C1 segment of cervical spinal cord (tissue), 14 donors: ENCODE measurements at regions not wholly inside any gene's neighbourhood (a gene's known extent, or its start where the extent isn't known, plus 50 kb on each side); places are given as distances from the start of the nearest gene placed in this dataset.
A peak's percentile ranks its signal among the peaks of the same experiment; 100 is the strongest.
"Not testable (repeated sequence)": the region's sequence is repeated elsewhere in the genome, so short reads cannot be mapped to it uniquely, and the experiment has no call there.

Experiments
- DNase-seq, 14 donors: peaks; one replicate each; lab custom pipeline; 2025; lab: John Stamatoyannopoulos, UW

DNA sequence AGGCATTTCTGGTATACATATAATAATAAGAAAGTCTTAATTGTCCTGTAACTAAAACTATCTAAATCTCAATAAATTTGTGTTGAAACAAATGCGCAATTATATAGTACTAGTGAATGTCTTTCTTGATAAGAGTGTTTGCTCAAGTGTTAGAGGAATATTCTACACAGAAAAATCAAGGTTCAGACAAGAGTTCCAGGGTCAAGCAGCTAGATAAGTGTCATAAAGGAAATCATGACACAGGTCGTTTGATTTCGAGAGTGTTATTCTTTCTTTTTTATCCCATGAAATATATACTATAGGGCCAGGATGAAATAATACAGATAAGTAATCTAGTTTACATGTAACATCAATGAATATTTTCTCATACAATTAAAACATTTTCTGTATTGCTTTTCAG lies 366.1 kb downstream of the UTRN start:
- no peak for DNase-seq

- DNase-seq = no peak
These were observed 367.3 kb downstream of the UTRN start for GRCh38 chr6:144652292-144652891.

GRCh38 chr6:144653885-144654505 lies 368.9 kb downstream of the UTRN start:
- no peak for DNase-seq

DNA sequence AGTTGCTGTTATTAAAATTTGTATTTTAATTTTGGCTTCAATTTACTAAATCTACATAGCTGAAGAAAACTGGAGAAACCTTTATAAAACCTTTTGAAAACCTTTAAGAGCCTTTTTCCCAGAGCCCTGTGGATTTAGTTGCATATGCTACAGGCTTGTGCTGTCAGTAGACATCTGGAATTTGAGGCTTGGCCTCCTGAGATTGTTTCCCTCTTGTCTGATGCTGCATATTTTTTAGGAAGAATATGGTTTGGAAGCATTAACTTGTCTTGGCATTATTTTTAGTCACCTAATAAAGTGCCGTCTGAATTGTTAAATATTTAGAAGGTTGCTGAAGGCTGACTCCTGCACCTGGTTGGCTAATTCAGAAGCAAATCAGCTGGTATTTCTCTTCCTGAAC lies 369.4 kb downstream of the UTRN start:
- DNase-seq = no peak

DNA sequence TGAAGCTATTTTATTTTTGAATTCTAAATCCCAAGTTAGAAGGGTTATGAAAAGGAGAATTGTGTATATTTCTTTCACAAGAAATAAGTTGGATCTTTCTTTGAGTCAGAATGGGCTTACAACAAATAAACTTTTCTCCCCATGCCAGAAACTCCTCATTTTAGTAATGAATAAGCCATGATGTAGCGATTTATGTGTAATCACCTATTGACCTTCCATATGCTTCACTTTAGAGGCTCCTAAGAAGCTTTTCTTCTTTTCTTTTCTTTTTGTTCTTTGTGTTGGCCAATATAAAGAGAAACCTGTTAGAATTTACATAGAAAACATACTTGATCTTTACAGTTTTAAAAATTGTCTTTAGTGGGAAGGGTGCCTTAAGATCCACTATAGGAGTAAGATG lies 370.2 kb downstream of the UTRN start:
- DNase-seq = no peak

DNA sequence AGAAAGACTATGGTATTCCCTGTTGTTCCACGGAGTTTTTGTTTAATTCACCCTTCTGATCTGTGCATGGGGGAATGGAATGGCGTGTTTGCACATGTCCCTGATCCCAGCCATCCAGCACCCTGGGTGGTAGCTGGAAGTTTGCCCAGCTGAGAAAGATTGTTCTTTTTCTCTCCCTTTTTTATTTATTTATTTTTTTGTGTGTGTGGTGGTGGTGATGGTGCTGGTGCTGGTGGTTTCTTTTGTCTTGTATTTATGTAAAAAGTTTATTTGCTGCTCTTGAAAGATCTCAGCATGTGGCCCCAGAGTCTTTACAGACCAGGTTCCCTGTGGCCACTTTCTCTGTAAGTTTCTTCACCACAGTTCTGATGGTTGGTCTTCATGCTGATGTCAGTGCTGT lies 372.6 kb downstream of the UTRN start:
- no peak for DNase-seq

DNA sequence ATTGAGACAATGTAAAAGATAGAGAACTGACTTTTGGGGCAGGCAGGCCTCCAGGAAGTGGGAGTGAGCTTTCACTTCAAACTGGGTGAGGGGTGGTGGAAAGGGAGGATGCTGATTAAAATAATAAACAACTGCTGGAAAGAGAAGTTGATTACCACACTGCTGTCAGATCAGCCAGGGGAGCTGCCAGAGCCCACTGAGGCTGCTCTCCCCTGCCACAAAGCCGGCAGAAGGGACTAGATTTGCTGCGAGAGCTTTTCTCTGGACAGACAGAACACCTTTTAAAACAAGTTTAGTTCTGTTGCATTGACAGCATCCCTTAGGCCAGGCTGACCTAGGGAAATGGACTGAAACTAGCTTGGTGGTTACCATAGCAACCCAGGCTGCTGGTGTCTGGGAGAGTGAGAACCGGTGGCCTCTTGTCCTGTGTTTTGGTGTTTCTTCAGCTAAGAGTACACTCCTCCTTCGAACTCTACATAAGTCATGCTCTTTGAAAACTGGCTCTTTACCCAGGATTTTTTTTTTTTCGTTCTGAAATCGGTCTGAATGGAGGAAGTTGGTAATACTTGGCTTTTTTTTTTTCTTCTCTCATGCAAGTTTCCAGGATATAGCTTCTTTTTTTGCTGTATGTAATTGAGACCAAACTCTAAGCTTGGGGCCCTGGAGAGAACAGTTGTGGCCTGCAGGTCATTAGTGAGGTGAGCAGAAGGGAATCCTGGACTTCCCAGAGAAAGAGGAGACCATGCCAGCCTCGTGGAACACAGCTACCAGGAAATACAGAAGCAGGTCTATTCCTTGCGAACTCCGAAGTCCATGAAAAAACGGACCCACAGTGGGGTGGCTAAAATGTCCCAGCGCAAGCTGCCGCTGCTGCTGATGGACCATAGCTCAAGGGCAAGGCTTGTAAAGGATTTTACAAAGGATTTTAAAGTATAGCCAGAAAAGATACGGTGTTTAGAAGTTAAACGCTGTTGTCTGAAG lies 374.4 kb downstream of the UTRN start:
- DNase-seq = peak in 3 of 14 donors; percentile 9 to 23 (median 17)

DNA sequence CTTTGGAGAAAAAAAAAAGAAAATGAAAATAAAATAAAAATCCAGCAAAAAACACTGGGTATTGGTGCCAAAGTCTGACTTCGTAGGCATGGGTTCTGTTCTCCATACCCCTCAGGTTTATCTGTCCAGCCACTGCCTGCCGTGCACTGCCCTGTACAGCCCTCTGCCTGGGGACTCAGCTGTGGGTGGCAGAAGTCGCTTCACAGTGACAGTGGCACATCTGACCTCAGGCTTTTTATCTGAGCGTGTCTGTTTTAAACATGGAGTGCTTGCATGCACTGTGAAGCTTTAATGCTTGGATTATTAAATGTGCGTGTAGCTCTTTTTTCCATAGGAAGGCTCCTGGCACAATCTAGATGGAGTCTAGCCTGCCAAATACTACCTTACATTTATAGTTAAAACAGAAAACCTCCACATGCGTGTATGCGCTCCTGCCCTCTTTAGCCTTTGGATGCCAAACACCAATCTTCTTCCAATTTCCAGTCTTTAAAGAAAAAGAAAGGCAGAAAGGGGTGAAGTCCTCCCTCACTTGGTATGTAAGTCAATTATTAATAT lies 375.5 kb downstream of the UTRN start:
- no peak for DNase-seq

DNA sequence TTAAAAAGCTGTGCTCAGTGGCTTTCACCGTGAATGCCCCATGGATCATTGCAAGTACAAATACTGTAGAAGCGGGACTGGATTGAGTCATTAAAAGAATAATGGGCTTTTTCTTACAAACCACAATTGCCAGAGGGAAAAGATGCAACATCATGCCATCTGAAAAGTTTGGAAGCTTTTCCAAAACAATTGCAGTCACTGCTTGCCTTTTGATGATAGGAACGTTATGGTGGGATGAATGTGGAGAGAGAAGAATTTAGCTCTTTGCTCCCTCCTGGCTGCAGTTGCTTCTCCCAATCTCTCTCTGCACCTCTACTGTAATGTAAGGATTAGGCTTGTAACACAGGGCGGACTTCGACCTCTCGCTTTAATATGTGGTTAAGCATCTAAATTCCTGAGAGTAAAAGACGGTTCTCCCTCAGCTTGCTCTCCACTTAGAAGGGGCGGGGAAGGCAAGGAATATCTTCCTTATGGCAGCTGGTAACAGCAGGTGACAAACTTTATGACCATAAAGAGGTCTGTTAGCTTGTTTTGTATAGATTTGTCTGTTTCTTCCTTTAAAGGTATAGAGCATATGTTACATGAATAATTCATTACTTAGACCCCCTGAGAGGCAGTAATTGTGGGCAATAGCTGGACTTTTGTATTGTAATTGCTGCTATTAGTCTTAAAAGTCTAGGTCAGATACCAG lies 376.1 kb downstream of the UTRN start:
- no peak for DNase-seq

DNA sequence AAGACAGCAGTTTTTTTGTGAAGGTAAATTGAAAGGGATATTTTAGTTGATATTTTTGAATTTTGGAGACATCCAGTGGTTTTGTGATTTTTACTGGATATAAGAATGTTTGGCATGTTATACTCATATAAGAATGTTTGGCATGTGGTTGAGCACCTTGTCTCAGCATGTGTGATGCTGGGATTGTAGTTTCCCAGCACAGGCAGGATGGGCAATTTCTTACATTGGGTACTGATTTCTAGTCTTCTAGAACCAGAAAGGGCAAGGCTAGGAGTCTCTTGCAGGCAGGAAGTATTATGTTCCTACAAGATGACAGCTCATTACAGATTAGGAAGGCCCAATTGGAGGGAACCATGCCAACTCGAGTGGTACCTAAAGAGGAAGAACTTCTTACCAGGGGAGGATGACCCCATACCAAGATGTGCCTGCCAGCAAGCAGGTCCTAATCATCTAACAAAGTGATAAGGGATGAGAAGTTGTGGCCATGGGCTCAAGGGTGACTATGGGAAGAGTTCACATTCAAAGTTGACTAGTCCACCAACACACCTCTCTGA lies 377.8 kb downstream of the UTRN start:
- DNase-seq = no peak

DNA sequence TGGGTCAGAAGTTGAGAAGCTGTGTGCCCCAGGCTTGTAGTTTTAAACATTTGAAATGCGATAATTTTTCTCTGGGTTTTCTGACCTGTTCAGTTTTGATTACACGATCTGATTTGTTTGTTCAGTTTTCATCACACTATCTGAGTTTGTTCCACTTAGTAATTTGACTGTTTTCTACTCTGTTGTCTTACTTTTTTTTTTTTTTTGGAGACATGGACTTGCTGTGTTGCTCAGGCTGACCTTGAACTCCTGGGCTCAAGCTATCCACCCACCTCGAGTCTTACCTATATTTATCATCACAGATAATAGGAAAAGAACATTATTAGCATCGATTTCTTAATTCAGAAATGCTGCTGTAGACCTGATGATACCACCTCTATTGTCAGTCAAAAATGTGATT lies 379.1 kb downstream of the UTRN start:
- no peak for DNase-seq

DNA sequence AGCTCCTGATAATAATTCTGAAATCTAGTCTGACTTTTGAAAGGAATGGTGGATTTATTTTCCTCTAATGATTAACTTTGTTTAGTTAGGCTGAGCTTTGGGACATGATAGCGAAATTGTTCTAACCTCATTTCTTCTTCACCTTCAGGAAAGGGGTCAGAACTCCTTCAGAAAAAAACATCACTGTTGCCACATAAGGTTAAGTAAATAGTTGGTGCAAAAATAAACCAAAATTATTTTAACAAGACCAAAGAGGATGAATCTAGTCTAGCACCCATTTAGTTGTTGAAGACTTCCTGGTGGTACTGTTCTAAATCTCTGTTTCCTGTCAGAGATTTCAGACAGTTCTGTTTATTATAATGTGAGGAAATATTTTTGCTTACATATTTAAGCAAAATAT lies 379.8 kb downstream of the UTRN start:
- no peak for DNase-seq

DNA sequence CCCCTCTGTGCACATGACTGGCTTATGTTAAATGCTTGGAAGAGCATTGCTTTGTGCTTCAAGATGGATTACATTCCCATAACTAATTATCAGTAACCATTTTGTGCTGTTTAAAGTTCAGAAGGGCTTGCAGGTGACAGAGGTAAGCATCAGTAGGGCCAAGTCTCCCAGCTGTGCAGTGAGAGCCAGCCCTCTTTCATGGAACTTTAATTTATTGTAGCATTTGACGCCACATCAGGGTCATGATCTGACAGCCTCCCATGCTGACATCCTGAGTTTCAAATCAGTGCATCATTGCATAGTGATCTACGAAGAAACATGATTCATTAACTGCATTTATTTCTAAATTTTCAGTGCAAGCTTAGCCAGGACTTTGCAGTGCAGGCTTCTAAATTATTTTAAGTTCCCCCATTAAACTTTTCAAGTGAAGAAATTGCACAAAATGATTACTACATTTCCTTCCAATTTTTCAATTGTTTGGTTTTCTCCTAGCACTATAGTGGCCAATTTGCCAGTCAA lies 380.9 kb downstream of the UTRN start:
- DNase-seq = no peak

GRCh38 chr6:144666781-144667180 lies 381.6 kb downstream of the UTRN start:
- no peak for DNase-seq

- no peak for DNase-seq
These were observed 382.7 kb downstream of the UTRN start for GRCh38 chr6:144667532-144668503.

DNA sequence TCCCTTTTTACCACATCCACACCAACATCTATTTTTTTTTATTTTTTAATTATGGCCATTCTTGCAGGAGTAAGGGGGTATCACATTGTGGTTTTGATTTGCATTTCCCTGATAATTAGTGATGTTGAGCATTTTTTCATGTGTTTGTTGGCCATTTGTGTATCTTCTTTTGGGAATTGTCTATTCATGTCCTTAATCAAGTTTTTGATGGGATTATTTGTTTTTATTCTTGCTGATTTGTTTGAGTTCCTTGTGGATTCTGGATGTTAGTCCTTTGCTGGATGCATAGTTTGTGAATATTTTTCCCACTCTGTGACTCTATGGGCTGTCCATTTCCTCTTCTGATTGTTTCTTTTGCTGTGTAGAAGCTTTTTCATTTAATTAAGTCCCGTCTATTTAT lies 385.1 kb downstream of the UTRN start:
- not testable (repeated sequence) for DNase-seq

DNA sequence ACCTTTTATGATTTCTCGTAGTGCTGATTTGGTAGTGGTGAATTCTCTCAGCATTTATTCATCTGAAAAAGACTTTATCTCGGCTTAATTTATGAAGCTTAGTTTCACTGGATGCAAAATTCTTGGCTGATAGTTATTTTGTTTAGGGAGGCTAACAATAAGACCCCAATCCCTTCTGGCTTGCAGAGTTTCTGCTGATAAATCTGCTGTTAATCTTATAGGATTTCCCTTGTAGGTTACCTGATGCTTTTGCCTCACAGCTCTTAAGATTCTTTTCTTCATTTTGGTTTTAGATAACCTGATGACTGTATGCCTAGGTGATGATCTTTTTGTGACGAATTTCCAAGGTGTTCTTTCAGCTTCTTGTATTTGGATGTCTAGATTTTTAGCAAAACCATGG lies 388.7 kb downstream of the UTRN start:
- no peak for DNase-seq

DNA sequence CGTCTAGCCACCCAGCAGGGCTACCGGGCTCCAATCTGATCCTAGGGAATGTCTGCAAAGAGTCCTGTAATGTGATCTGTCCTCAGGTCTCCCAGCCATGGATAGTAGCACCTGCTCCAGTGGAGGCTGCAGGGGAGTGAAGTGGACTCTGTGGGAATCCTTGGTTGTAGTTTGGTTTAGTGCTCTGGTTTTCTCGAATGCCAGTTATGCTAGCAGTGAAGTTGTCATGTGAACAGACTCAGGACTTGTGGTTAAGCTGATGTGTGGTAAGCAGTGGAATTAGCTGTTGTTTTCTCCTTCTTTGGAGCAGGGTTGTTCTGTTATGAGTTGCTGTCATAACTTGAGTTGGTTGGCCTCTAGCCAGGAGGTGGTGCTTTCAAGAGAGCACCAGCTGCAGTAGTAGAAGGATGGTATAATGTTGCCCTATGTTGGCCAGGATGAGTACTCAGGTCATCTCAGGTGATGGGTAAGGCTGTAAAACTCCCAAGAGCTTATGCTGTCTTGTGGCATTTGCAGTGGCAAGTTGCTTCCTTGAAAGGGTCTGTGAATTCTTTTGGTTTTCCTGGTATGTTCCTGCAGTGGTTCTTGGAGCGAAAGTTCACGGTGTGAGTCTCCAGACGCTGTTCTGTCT lies 390.2 kb downstream of the UTRN start:
- no peak for DNase-seq

DNA sequence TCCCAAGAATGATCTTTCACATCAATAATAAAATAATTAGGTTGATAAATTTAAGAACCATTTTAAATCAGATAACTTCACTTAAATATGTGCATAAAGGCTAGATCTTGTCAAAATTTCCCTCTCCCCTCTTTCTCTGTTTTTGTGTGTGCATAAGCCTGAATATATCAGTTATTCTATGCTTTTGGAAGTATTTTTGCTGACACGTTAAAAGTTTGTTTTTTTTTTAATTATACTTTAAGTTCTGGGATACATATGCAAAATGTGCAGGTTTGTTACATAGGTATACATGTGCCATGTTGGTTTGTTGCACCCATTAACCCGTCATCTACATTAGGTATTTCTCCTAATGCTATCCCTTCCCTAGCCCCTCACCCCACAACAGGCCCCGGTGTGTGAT lies 391.2 kb downstream of the UTRN start:
- DNase-seq = not testable (repeated sequence)
